NCI-H2196 (cell line): ENCODE measurements at regions not wholly inside any gene's neighbourhood (a gene's known extent, or its start where the extent isn't known, plus 50 kb on each side); places are given as distances from the start of the nearest gene placed in this dataset.

Experiments
- DNase-seq: peaks from one replicate; lab custom pipeline; 2025; ENCODE audit not compliant: unreplicated experiment; lab: John Stamatoyannopoulos, UW

GRCh38 chr10:130887170-130887569, 424.4 kb downstream of the TCERG1L start:
- no peak for DNase-seq

DNA sequence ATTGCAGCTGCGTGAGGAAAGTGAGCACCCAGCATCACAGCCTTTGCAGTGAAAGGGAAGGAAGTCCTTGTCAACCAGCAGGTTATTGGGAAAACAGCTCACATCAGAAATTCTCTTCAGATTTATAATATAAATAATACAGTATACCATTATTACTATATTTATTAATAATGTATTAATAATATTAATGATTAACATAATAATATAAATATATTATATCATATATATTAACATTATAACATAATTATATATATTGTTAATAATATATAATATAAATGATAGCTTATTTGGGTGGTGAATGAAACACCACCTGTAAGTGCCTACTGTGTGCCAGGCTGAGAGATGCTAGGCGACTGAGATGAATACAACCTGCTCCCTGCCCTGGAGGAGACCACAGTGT, 423.0 kb downstream of the TCERG1L start:
- DNase-seq: no peak

DNA sequence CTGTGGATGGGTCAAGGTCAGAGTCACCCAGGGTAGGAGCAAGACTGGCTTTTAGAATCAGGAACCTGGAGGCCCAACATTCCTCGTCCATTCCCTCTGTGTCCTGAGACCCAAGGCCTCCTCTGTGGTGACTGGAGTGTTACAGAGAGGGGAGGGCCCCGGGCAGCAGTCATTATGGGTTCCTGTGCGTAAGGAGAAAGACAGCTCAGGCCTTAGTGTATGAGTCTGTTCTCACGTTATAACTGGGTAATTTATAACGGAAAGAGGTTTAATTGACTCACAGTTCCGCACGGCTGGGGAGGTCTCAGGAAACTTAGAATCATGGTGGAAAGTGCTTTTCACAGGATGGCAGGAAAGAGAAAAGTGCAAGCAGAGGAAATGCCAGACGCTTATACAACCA, 422.3 kb downstream of the TCERG1L start:
- no peak for DNase-seq

DNA sequence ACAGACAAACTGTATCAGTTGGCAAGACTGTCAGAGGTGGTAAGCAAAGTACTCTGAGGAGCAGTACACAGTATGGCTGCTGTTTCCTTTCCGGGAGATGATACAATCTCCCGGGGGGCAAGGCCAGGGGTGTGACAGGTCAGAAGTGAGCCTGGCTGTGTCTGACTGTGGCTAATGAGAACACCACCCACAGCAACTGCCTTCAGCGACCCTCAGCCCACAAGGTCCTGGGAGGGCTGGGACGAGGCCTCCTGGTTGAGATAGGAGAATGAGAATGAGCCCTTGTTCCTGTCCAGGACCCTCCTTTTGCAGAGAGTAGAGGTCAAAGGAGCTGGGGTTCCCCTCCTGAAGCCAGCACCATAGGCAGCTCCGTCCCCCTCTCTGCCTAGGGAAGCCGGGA, 421.7 kb downstream of the TCERG1L start:
- DNase-seq: no peak

GRCh38 chr10:130891066-130891465, 420.5 kb downstream of the TCERG1L start:
- DNase-seq: no peak

DNA sequence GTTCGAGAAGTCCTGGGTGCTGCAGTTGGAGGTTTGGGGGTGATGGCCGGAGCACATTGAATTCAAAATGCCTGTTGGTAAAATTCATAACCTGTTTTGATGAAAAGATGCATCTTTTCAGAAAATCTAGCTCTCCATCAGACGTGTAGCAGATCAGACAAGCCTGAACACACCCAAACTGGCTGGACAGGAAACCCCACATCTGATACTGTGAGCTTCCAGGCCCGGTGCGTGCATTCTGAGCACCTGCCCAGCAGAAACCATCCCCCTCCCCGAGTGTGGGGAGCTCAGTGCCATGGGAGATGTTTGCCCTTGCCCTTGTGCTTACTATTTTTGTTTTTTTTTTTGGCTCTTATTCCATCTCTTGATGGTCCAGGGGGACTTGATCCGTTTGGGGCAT, 417.1 kb downstream of the TCERG1L start:
- no peak for DNase-seq

GRCh38 chr10:130895161-130895560, 416.4 kb downstream of the TCERG1L start:
- no peak for DNase-seq

- DNase-seq: no peak
Observed at GRCh38 chr10:130897815-130898214, 413.7 kb downstream of the TCERG1L start.

DNA sequence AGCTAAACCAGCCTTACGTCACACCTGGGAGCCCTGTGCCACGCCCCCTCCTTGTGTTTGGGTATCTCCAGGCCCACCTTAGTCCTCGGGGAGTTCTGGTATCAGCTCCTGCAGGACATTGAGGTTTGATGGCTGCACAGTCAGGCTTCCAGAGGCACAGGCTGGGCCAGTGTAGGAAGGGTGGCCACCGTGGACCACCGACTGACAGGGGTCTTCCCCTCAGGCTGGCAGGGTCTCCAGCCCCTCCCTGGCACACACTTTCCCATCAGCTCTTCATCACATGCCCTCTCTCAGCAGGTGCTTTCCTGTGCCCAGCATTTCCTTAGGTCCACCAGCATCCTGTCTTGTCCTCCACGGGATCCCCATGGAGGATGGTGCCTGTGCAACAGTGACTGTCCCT, 413.1 kb downstream of the TCERG1L start:
- DNase-seq: no peak

DNA sequence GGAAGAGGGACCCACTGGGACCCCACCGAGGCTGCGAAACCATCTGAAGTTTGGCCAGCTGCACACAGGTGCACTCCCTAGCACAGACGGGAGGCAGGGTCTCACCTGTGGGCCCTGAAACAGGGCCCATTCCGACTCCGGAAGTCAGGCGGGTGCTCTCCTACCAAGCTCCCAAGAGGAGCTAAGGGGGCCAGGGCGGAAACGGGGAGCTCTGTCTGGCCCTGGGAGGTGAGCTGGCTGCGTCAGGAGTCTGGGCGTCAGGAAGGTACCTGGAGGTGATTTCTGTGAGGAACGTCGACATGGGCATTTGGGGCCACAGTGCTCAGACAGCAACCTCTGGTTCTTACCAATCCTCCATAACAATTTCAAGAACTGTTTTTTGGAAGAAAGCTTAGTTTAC, 411.7 kb downstream of the TCERG1L start:
- DNase-seq: no peak

DNA sequence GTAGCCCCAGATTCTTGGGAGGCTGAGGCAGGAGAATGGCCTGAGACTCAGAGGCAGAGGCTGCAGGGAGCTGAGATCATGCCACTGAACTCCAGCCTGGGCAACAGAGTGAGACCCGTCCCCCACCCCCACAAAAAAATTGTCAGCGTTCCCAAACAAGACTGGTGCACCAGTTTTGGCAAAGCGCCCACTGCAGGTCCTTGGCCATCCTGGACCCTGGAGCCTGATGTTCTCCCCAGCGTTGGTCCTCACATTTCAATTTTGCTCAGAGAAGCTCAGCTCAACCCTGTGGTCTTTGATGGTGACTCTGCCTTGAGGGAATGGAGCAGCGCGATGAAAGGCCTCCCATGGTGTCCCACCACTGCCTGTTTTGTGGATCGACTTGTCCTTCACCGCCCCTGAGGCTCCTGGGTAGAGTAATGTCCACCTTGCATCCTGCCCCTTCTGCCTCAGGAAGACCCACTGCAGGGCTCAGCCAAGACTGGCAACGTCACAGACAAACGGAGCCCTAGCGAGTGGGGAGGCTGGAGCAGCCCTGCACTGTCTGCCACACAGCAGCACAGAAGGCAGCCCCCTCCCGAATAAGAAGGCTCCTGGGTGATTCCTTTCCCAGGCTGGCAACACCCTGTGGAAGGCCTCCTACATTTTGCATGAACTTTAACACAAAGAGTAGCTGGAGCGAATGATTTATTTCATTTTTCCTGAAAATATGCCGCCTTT, 410.9 kb downstream of the TCERG1L start:
- DNase-seq: no peak

- no peak for DNase-seq
Observed at GRCh38 chr10:130901311-130902165, 410.0 kb downstream of the TCERG1L start.

DNA sequence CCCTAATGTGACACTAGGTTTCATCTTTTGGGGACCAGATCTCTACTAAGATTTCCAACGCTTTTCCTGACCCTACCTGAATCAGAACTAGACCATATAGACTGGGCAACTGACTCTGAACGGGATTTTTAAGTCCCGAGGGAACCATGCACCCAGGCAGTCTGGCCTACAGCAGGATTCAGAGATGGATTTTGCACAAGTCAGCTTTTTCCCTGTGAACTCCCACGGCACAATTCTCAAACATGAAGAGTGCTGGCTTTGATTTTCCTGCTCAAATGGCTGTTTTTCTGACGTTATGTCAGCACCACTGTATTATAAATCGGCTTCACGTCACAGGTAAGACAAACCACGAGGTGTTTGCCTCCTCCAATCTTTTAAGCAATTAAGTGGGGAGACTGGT, 409.1 kb downstream of the TCERG1L start:
- DNase-seq: no peak

DNA sequence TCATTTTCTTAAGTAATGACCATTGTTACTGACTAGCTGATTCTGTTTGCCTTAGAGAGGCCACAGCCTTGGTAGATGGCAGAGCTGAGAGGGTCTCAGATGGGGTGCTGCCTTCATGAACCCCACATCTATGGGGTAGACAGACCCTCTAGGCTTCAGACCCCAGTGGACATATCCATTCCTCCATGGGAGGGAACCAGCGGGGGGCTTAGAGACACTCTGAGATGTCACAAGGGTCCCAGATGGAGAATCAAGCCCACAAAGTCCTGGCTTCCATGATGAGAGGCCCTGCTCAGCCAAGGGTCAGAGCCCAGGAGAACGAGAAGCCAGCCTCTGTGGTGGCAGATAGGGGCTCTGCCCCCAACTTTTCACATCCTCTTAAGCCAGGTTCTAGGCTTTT, 408.6 kb downstream of the TCERG1L start:
- no peak for DNase-seq

GRCh38 chr10:130904676-130905075, 406.8 kb downstream of the TCERG1L start:
- DNase-seq: no peak

- DNase-seq: no peak
Observed at GRCh38 chr10:130905386-130905785, 406.1 kb downstream of the TCERG1L start.

DNA sequence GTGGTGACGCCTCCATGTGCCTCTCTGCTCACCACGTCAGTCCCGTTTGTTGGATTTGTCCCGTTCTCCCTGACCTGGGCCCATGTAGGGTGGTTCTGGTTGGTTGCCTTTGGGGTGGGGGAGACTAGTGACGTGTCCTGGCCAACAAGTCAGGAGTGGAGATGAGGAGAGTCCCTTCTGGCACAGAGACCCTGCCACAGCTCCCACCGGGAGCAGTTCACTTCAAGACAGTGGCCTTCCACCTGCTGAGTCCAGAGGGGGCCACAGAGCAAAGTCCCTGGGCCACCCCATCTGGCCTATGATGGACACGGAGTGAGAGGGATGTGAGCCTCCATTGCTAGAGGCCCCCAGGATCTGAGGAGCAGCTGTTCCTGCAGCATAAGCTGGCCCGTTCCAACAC, 405.6 kb downstream of the TCERG1L start:
- no peak for DNase-seq

DNA sequence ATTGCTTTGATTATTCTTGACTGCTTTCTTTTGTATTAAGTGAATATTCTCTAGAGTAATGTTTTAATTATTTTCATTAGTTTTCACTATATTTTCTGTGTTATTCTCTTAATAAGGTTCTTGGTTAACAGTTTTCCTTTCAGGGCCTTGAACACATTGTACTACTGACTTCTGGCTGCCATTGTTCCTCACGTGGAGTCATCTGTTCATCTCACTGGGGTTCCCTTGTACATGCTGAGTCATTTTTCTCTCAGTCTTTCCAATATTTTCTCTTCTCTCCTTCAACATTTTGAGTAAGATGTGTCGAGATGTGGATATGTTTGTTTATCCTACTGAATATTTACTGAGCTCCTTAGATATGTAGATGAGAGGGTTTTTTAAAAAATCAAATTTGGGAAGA, 400.7 kb downstream of the TCERG1L start:
- no peak for DNase-seq

- no peak for DNase-seq
Observed at GRCh38 chr10:130913844-130914243, 397.7 kb downstream of the TCERG1L start.

- no peak for DNase-seq
Observed at GRCh38 chr10:130914367-130914766, 397.2 kb downstream of the TCERG1L start.

DNA sequence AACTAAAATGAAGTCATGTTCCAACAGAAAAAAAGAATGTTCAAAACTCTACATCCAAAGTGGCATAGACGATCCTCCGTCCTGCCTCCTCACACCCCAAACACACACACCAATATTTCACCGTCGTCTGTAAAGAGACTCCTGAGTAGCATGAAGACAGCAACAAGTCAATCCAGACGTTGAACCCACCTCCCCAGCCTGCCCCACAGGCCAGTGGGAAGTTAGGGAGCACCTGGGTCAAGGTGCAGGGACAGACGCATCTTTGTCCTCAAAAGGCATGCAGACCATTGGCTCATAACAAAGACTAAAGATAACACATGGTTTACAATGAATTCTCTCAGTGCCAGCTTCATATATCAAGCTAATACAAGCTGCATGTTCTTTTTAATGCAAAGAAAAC, 396.5 kb downstream of the TCERG1L start:
- DNase-seq: no peak

- DNase-seq: no peak
Observed at GRCh38 chr10:130921461-130921860, 390.1 kb downstream of the TCERG1L start.
